HEK293T (cell line): ENCODE measurements at regions not wholly inside any gene's neighbourhood (a gene's known extent, or its start where the extent isn't known, plus 50 kb on each side); places are given as distances from the start of the nearest gene placed in this dataset.

ENCODE experiments used
- CTCF ChIA-PET: fragments of 350-600 bp; formaldehyde crosslinking; extraction: SDS; loops from one replicate; lab custom pipeline; 2021; ENCODE audit warnings: antibody characterized with exemption, inconsistent platforms; lab: Yijun Ruan, JAX
- POLR2A ChIA-PET: fragments of 350-600 bp; formaldehyde crosslinking; extraction: SDS; loops from one replicate; lab custom pipeline; 2020; ENCODE audit warnings: antibody characterized with exemption, inconsistent platforms; lab: Yijun Ruan, JAX
- DNase-seq: peaks from one replicate; pipeline ENCODE4 v3.0.0; 2012; ENCODE audit warnings: mixed read lengths; ENCODE audit errors: extremely low spot score
- ARNT ChIP-seq: fragments of 450-650 bp; IDR thresholded peaks from 2 replicates; pipeline ENCODE4 v1.6.1; 2017; ENCODE audit warnings: mild to moderate bottlenecking
- BHLHE40 ChIP-seq: fragments of 450-650 bp; IDR thresholded peaks from 2 replicates; pipeline ENCODE4 v1.6.1; 2016; ENCODE audit warnings: mild to moderate bottlenecking, moderate library complexity, borderline replicate concordance
- CTBP1 ChIP-seq: fragments of 450-650 bp; IDR thresholded peaks from 2 replicates; pipeline ENCODE4 v1.6.1; 2016; ENCODE audit warnings: borderline replicate concordance
- ELF4 ChIP-seq: fragments of 450-650 bp; IDR thresholded peaks from 2 replicates; pipeline ENCODE4 v1.6.1; 2017; ENCODE audit warnings: antibody characterized with exemption
- FOXA1 ChIP-seq: fragments of 450-650 bp; IDR thresholded peaks from 2 replicates; pipeline ENCODE4 v1.6.1; 2016; ENCODE audit warnings: mild to moderate bottlenecking
- FOXK2 ChIP-seq: fragments of 450-650 bp; IDR thresholded peaks from 2 replicates; pipeline ENCODE4 v1.6.1; 2016; ENCODE audit warnings: mild to moderate bottlenecking
- FOXM1 ChIP-seq: fragments of 450-650 bp; IDR thresholded peaks from 2 replicates; pipeline ENCODE4 v1.6.1; 2017; ENCODE audit warnings: mild to moderate bottlenecking, borderline replicate concordance
- HDGF ChIP-seq: fragments of 450-650 bp; IDR thresholded peaks from 2 replicates; pipeline ENCODE4 v1.6.1; 2017; ENCODE audit warnings: antibody characterized with exemption, borderline replicate concordance
- L3MBTL2 ChIP-seq: fragments of 450-650 bp; conservative IDR thresholded peaks from 2 replicates; pipeline ENCODE4 v1.6.1; 2016; ENCODE audit warnings: mild to moderate bottlenecking
- LEF1 ChIP-seq: fragments of 450-650 bp; IDR thresholded peaks from 2 replicates; pipeline ENCODE4 v1.6.1; 2017; ENCODE audit warnings: mild to moderate bottlenecking, borderline replicate concordance
- NFRKB ChIP-seq: fragments of 450-650 bp; IDR thresholded peaks from 2 replicates; pipeline ENCODE4 v1.6.1; 2016; ENCODE audit warnings: mild to moderate bottlenecking, moderate library complexity
- SP1 ChIP-seq: fragments of 450-650 bp; IDR thresholded peaks from 2 replicates; pipeline ENCODE4 v1.6.1; 2017
- SUZ12 ChIP-seq: fragments of 450-650 bp; IDR thresholded peaks from 2 replicates; pipeline ENCODE4 v1.6.1; 2016; ENCODE audit warnings: mild to moderate bottlenecking
- TARDBP ChIP-seq: fragments of 450-650 bp; IDR thresholded peaks from 2 replicates; pipeline ENCODE4 v1.6.1; 2016
- ZNF384 ChIP-seq: fragments of 450-650 bp; IDR thresholded peaks from 2 replicates; pipeline ENCODE4 v1.6.1; 2016
- TF ChIP-seq, protein P1 (sequence below): fragments of 450-650 bp; IDR thresholded peaks from 2 replicates; pipeline ENCODE4 v1.6.1; 2016

DNA sequence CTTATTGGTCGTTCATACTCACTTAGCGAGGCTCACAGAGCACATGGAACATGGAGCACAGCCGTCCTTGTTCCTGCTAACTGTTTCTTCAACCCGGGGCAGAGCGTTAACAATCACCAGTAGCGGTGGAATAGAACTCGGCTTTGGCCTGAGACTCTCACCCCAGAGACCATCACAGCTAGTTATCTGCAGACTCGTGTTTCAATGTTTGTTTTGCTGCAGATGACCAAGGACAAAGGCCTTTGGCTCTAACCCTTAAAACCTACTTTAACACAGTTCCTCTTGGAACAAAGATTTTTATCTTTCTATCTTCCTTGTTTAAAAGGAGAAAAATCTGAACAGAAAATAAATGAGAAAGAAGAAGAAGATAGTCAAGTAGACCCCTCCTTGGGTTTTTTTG, 320.2 kb upstream of the UBE2E3 start:
- DNase-seq: no peak
- POLR2A ChIA-PET: no interaction called here
- TF ChIP-seq HDGF (no peak), LEF1 (no peak), NFRKB (no peak)
- CTCF ChIA-PET: no interaction called here

GRCh38 chr2:180657054-180657453, 323.4 kb upstream of the UBE2E3 start:
- no peak for DNase-seq
- TF ChIP-seq NFRKB: no peak
- TF ChIP-seq FOXK2: no peak
- no peak for TF ChIP-seq FOXA1
- TF ChIP-seq ZNF384: no peak
- TF ChIP-seq SUZ12: no peak
- TF ChIP-seq ARNT: no peak
- no peak for TF ChIP-seq L3MBTL2
- no peak for TF ChIP-seq LEF1
- no peak for TF ChIP-seq HDGF
- TF ChIP-seq, protein P1, sequence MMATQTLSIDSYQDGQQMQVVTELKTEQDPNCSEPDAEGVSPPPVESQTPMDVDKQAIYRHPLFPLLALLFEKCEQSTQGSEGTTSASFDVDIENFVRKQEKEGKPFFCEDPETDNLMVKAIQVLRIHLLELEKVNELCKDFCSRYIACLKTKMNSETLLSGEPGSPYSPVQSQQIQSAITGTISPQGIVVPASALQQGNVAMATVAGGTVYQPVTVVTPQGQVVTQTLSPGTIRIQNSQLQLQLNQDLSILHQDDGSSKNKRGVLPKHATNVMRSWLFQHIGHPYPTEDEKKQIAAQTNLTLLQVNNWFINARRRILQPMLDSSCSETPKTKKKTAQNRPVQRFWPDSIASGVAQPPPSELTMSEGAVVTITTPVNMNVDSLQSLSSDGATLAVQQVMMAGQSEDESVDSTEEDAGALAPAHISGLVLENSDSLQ: no peak
- CTCF ChIA-PET: no interaction called here
- POLR2A ChIA-PET: no interaction called here

- TF ChIP-seq SUZ12 (no peak), FOXA1 (no peak), ELF4 (no peak), CTBP1 (no peak), ARNT (no peak), FOXM1 (no peak), NFRKB (no peak), L3MBTL2 (no peak), FOXK2 (no peak), LEF1 (no peak), ZNF384 (no peak), SP1 (no peak), HDGF (no peak), BHLHE40 (no peak), TARDBP (no peak)
- TF ChIP-seq, protein P1: no peak
- ChIA-PET CTCF (no interaction called here), POLR2A (no interaction called here)
- no peak for DNase-seq
Observed at GRCh38 chr2:180656455-180656847, 324.0 kb upstream of the UBE2E3 start.

DNA sequence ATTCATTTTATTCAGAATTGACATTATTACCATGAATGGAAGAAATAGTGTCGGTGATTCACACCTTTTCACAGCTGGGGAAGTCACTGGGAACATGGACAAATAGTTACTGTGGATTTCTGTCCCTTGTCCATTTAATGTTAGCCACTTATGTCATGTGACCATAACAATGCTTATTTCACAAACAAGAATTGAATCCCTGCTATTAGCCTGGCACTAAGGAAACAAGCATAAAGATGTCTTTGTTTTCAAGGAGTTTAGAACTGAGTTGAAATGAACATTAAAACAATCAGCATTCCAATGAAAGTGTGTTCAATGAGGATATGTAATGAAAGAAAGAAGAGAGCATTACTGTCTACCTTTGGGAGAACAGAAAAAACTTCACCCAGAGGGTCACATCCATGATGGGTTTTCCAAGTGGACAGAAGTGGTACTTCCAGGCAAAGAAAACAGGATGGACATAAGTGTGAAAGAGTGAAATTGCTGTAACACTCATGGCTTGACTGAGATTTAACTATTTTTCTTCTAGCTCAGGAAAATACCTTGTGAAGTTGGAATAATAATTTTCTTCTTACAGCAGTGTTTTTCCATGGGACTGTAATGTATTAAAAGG, 324.5 kb upstream of the UBE2E3 start:
- TF ChIP-seq SUZ12 (no peak), ZNF384 (no peak), TARDBP (no peak), ELF4 (no peak), HDGF (no peak), ARNT (no peak), L3MBTL2 (no peak), FOXK2 (no peak), FOXA1 (no peak), BHLHE40 (no peak), FOXM1 (no peak), LEF1 (no peak), NFRKB (no peak), CTBP1 (no peak), SP1 (no peak)
- TF ChIP-seq, protein P1: no peak
- POLR2A ChIA-PET: no interaction called here
- CTCF ChIA-PET: interaction anchor here (0.6 kb wide), 1 partner anchor 351 kb away, joined by 3 read pairs; no protein-coding TSS in a partner anchor
- DNase-seq: peak; percentile 15

DNA sequence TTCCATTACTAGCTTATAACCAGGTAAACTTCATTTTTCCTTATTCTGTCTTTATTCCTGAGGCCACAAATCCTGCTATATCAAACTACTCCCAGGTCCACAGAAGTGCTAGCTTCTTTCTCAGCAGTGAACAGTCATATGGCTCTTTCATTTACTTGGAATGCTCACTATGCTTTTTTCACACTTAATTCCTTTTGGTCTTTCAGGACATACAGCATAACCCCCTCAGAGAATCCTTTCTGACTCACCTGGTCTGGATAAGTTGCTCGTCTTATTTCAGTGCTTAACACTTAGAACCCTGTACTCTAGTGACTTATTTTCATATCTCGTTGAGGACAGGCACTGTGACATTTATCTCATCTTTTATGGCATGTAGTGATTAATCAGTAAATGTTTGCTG, 325.0 kb upstream of the UBE2E3 start:
- ChIA-PET CTCF (interaction anchor here (0.6 kb wide), 1 partner anchor 352 kb away, joined by 3 read pairs; no protein-coding TSS in a partner anchor), POLR2A (no interaction called here)
- DNase-seq: no peak
- TF ChIP-seq ELF4 (no peak), TARDBP (no peak), SUZ12 (no peak), SP1 (no peak), ZNF384 (no peak), ARNT (no peak), NFRKB (no peak), FOXM1 (no peak), BHLHE40 (no peak), FOXA1 (no peak), CTBP1 (no peak), LEF1 (no peak), L3MBTL2 (no peak), FOXK2 (no peak), HDGF (no peak)
- TF ChIP-seq, protein P1: no peak

DNA sequence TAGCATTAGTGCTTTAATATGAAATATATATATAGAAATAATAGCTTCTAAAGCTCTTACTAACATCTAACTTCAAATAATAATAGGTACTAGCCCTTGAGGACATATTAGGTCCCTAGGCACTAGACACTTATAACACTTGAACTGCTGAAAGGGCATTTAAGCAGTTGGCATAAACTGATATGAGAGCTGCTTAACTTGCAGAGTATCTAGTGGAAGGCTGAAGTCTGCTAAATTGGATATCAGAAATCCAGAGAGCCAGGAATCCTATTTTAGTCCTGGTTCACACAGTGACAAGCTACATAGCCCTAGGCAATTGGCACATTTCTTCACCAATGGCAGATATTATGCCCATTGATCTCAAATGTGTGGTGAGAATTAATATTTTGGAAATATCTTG, 326.9 kb upstream of the UBE2E3 start:
- ChIA-PET CTCF (no interaction called here), POLR2A (no interaction called here)
- DNase-seq: no peak

More for the DNA sequence above, 326.9 kb upstream of the UBE2E3 start:
- TF ChIP-seq ZNF384 (no peak), FOXK2 (no peak), SP1 (no peak), ELF4 (no peak), SUZ12 (no peak), ARNT (no peak), HDGF (no peak), NFRKB (no peak), BHLHE40 (no peak), FOXA1 (no peak), FOXM1 (no peak), L3MBTL2 (no peak), CTBP1 (no peak), TARDBP (no peak), LEF1 (no peak)
- TF ChIP-seq, protein P1: no peak
